ENCODE measurements at regions not wholly inside any gene's neighbourhood (a gene's known extent, or its start where the extent isn't known, plus 50 kb on each side); places are given as distances from the start of the nearest gene placed in this dataset.

GRCh38 chr6:53994201-53994600 lies 117.0 kb upstream of the MLIP start:
- no peak for TF ChIP-seq CTCF (IDR thresholded peaks at IDR 0.05)
- no peak for TF ChIP-seq POLR2A (IDR thresholded peaks at IDR 0.05)

Data from Peyer's patch (tissue), 4 donors.